ENCODE measurements at regions not wholly inside any gene's neighbourhood (a gene's known extent, or its start where the extent isn't known, plus 50 kb on each side); places are given as distances from the start of the nearest gene placed in this dataset.

GRCh38 chr15:49751751-49752150 lies 130.9 kb downstream of the DTWD1 start:
- TF ChIP-seq CTCF (IDR thresholded peaks at IDR 0.05) = no peak
- TF ChIP-seq POLR2A (IDR thresholded peaks at IDR 0.05) = no peak
- TF ChIP-seq POLR2AphosphoS5 (IDR thresholded peaks at IDR 0.05) = no peak

All from sigmoid colon (tissue), 4 donors.